Activated CD4-positive, alpha-beta T cell treated with anti-CD3 and anti-CD28 coated beads for 4 hours (primary cell): ENCODE measurements at regions not wholly inside any gene's neighbourhood (a gene's known extent, or its start where the extent isn't known, plus 50 kb on each side); places are given as distances from the start of the nearest gene placed in this dataset.

Experiments used
- DNase-seq, 2 donors: peaks; one replicate each; pipeline ENCODE4 v3.0.0-alpha.2; 2020

- no peak for DNase-seq
Measured at GRCh38 chr13:65656740-65657329, 1573.3 kb downstream of the PCDH9 start.

- DNase-seq: no peak
Measured at GRCh38 chr13:65653613-65654012, 1576.5 kb downstream of the PCDH9 start.

- DNase-seq: no peak
Measured at GRCh38 chr13:65650321-65650720, 1579.8 kb downstream of the PCDH9 start.

GRCh38 chr13:65642996-65643395 is 1587.1 kb downstream of the PCDH9 start:
- DNase-seq: no peak

- no peak for DNase-seq
Measured at GRCh38 chr13:65642301-65642700, 1587.8 kb downstream of the PCDH9 start.

- no peak for DNase-seq
Measured at GRCh38 chr13:65638572-65639168, 1591.5 kb downstream of the PCDH9 start.

GRCh38 chr13:65633806-65634205 is 1596.3 kb downstream of the PCDH9 start:
- DNase-seq: no peak

GRCh38 chr13:65631078-65631477 is 1599.1 kb downstream of the PCDH9 start:
- DNase-seq: no peak

GRCh38 chr13:65629926-65630325 is 1600.2 kb downstream of the PCDH9 start:
- DNase-seq: no peak

GRCh38 chr13:65623148-65623547 is 1607.0 kb downstream of the PCDH9 start:
- no peak for DNase-seq

GRCh38 chr13:65615506-65615905 is 1614.6 kb downstream of the PCDH9 start:
- DNase-seq: no peak

GRCh38 chr13:65613004-65613403 is 1617.1 kb downstream of the PCDH9 start:
- DNase-seq: no peak

GRCh38 chr13:65609350-65609749 is 1620.8 kb downstream of the PCDH9 start:
- no peak for DNase-seq

GRCh38 chr13:65606622-65607021 is 1623.5 kb downstream of the PCDH9 start:
- no peak for DNase-seq

GRCh38 chr13:65605396-65605795 is 1624.7 kb downstream of the PCDH9 start:
- DNase-seq: no peak

GRCh38 chr13:65603160-65603559 is 1627.0 kb downstream of the PCDH9 start:
- no peak for DNase-seq

- DNase-seq: no peak
Measured at GRCh38 chr13:65601855-65602254, 1628.3 kb downstream of the PCDH9 start.

GRCh38 chr13:65600702-65601101 is 1629.4 kb downstream of the PCDH9 start:
- no peak for DNase-seq

GRCh38 chr13:65597839-65598818 is 1632.0 kb downstream of the PCDH9 start:
- DNase-seq: no peak

GRCh38 chr13:65595916-65596315 is 1634.2 kb downstream of the PCDH9 start:
- no peak for DNase-seq

GRCh38 chr13:65594298-65594781 is 1635.8 kb downstream of the PCDH9 start:
- no peak for DNase-seq

- no peak for DNase-seq
Measured at GRCh38 chr13:65593298-65593874, 1636.8 kb downstream of the PCDH9 start.

- DNase-seq: no peak
Measured at GRCh38 chr13:65592731-65593130, 1637.4 kb downstream of the PCDH9 start.
